ENCODE measurements at regions not wholly inside any gene's neighbourhood (a gene's known extent, or its start where the extent isn't known, plus 50 kb on each side); places are given as distances from the start of the nearest gene placed in this dataset.

- H3K27ac ChIP-seq (ENCODE audit: low read depth, low read length), result no peak overlapping the region
- no peak overlapping the region for H2AFZ ChIP-seq (ENCODE audit: low read depth, low read length, poor library complexity, severe bottlenecking)
- no TSS peak for BruUV-seq (replicated peaks)
- H3K9me3 ChIP-seq (ENCODE audit: control insufficient read depth in 1 of 2, insufficient read depth in 1 of 2, low read depth in 1 of 2, low read length in 2 of 2), result no peaks in the 10 kb centered on the region
- RAD21 ChIA-PET (ENCODE audit: low non-redundant PET in 1 of 2, low total read pairs in 2 of 2, uncharacterized antibody in 2 of 2, unreplicated experiment in 2 of 2), result no interaction called here
- POLR2A ChIA-PET, result no interaction called here
- H3K27me3 ChIP-seq (ENCODE audit: insufficient read depth, low read length), result no peaks in the 10 kb centered on the region
- TF ChIP-seq, protein P1, sequence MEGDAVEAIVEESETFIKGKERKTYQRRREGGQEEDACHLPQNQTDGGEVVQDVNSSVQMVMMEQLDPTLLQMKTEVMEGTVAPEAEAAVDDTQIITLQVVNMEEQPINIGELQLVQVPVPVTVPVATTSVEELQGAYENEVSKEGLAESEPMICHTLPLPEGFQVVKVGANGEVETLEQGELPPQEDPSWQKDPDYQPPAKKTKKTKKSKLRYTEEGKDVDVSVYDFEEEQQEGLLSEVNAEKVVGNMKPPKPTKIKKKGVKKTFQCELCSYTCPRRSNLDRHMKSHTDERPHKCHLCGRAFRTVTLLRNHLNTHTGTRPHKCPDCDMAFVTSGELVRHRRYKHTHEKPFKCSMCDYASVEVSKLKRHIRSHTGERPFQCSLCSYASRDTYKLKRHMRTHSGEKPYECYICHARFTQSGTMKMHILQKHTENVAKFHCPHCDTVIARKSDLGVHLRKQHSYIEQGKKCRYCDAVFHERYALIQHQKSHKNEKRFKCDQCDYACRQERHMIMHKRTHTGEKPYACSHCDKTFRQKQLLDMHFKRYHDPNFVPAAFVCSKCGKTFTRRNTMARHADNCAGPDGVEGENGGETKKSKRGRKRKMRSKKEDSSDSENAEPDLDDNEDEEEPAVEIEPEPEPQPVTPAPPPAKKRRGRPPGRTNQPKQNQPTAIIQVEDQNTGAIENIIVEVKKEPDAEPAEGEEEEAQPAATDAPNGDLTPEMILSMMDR (IDR thresholded peaks at IDR 0.05 in 2 of 3, conservative IDR thresholded peaks at IDR 0.05 in 1 of 3; ENCODE audit: borderline replicate concordance in 1 of 3, insufficient read depth in 1 of 3, low read depth in 2 of 3, low read length in 2 of 3), result no peak
- no peak for TF ChIP-seq MAX (IDR thresholded peaks at IDR 0.05)
- TF ChIP-seq FOSL1 (IDR thresholded peaks at IDR 0.05; ENCODE audit: low read depth), result no peak
- TF ChIP-seq TCF7L2 (IDR thresholded peaks at IDR 0.05; ENCODE audit: borderline replicate concordance, extremely low read depth, insufficient read depth, insufficient read length), result no peak
- TF ChIP-seq REST (IDR thresholded peaks at IDR 0.05; ENCODE audit: low read depth), result no peak
- no peaks in the 10 kb centered on the region for H3K36me3 ChIP-seq (ENCODE audit: control insufficient read depth in 1 of 2, insufficient read depth in 2 of 2, low read length in 2 of 2)
- H3K9me2 ChIP-seq (ENCODE audit: insufficient read depth), result no peaks in the 10 kb centered on the region
- no peaks in the 10 kb centered on the region for H4K20me1 ChIP-seq (ENCODE audit: insufficient read depth)
- H3K9ac ChIP-seq (ENCODE audit: low read length), result no peak overlapping the region
- H3K79me2 ChIP-seq (ENCODE audit: insufficient read depth, low read length), result no peaks in the 10 kb centered on the region
- no peak for ATAC-seq
- intact Hi-C loops (cut with micrococcal nuclease), result no loop called here
- H3K4me3 ChIP-seq (replicated peaks in 1 of 2; ENCODE audit: low read depth in 1 of 2, low read length in 2 of 2), result no peak overlapping the region
- no peak for DNase-seq (ENCODE audit: low read depth, low spot score)
- no peak overlapping the region for H3K4me2 ChIP-seq (ENCODE audit: low read length)
- H3K4me1 ChIP-seq (ENCODE audit: control insufficient read depth in 1 of 2, insufficient read depth in 2 of 2, low read length in 2 of 2), result no peaks in the 10 kb centered on the region
- CTCF ChIA-PET, result no interaction called here
These were observed 386.9 kb upstream of the FAM174A start for GRCh38 chr5:100148239-100148638.
